ENCODE measurements at regions not wholly inside any gene's neighbourhood (a gene's known extent, or its start where the extent isn't known, plus 50 kb on each side); places are given as distances from the start of the nearest gene placed in this dataset.

GRCh38 chr21:23045955-23046354 is 2047.7 kb downstream of the NCAM2 start:
- TF ChIP-seq CTCF (conservative IDR thresholded peaks at IDR 0.05 in 1 of 2, IDR thresholded peaks at IDR 0.05 in 1 of 2; ENCODE audit: extremely low read depth in 1 of 2, insufficient read depth in 1 of 2, low read depth in 1 of 2, low read length in 2 of 2): no peak
- TF ChIP-seq EZH2 (IDR thresholded peaks at IDR 0.05; ENCODE audit: borderline replicate concordance, low read length): no peak

Measured in mammary epithelial cell (primary cell).